Retinal pigment epithelial cell (primary cell): ENCODE measurements at regions not wholly inside any gene's neighbourhood (a gene's known extent, or its start where the extent isn't known, plus 50 kb on each side); places are given as distances from the start of the nearest gene placed in this dataset.

ENCODE experiments used
- DNase-seq: peaks from one replicate; pipeline ENCODE4 v3.0.0-alpha.2; 2010; ENCODE audit warnings: low read depth
- H3K4me3 ChIP-seq: 2 replicates; pipeline ENCODE4 v1.5.1; 2011; ENCODE audit warnings: mild to moderate bottlenecking, low read length, control low read depth, moderate library complexity
- CTCF ChIP-seq: conservative IDR thresholded peaks from 2 replicates; pipeline ENCODE4 v1.5.1; 2011; ENCODE audit warnings: low read depth, low read length, control low read depth, inconsistent platforms

- no peak for TF ChIP-seq CTCF
- H3K4me3 ChIP-seq: no peak overlapping the region
- DNase-seq: no peak
Measured at GRCh38 chr14:82079553-82079952, 545.9 kb upstream of the SEL1L start.

- no peak for DNase-seq
- H3K4me3 ChIP-seq: no peak overlapping the region
- no peak for TF ChIP-seq CTCF
Measured at GRCh38 chr14:82080370-82080769, 546.7 kb upstream of the SEL1L start.

- no peak overlapping the region for H3K4me3 ChIP-seq
- TF ChIP-seq CTCF: no peak
Measured at GRCh38 chr14:82084813-82085212, 551.2 kb upstream of the SEL1L start.

GRCh38 chr14:82091097-82091496 lies 557.4 kb upstream of the SEL1L start:
- TF ChIP-seq CTCF: no peak
- no peak for DNase-seq

More at GRCh38 chr14:82084813-82085212, 551.2 kb upstream of the SEL1L start:
- no peak for DNase-seq

GRCh38 chr14:82094829-82095345 lies 561.2 kb upstream of the SEL1L start:
- DNase-seq: no peak
- H3K4me3 ChIP-seq: no peak overlapping the region
- no peak for TF ChIP-seq CTCF

More at GRCh38 chr14:82091097-82091496, 557.4 kb upstream of the SEL1L start:
- no peak overlapping the region for H3K4me3 ChIP-seq

- no peak for DNase-seq
- no peak for TF ChIP-seq CTCF
- H3K4me3 ChIP-seq: no peak overlapping the region
Measured at GRCh38 chr14:82104013-82104412, 570.4 kb upstream of the SEL1L start.

GRCh38 chr14:82112210-82112839 lies 578.7 kb upstream of the SEL1L start:
- TF ChIP-seq CTCF: no peak
- DNase-seq: no peak
- no peak overlapping the region for H3K4me3 ChIP-seq
